ENCODE measurements at regions not wholly inside any gene's neighbourhood (a gene's known extent, or its start where the extent isn't known, plus 50 kb on each side); places are given as distances from the start of the nearest gene placed in this dataset.

DNA sequence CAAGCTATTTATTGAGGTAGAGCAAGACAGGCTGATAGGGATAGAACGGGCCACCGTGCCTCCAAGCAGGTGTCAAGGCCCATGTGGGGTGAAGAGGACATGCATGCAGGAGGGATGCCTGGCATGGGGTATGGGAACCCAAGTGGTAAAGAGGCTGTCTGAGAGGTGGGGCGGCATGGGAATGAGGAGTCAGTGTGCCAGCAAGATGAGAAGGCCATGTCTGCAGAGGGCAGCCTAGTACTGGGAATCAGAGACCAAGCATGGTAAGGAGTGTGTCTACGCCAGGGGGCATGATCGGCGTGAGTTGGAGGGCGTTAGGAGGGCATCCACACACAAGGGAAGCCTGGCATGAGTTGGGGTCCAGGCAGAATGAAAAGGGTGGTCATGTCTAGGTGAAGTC is 303.7 kb upstream of the PLD5 start:
- no peak overlapping the region for H3K9ac ChIP-seq (ENCODE audit: control insufficient read depth, extremely low read depth, insufficient read depth, low read length)
- H3K27ac ChIP-seq (ENCODE audit: control insufficient read depth, insufficient read depth, low read length): no peak overlapping the region
- H4K20me1 ChIP-seq (ENCODE audit: control insufficient read depth, extremely low read depth, insufficient read depth, low read length): no peaks in the 10 kb centered on the region
- H3K27me3 ChIP-seq (ENCODE audit: control insufficient read depth, extremely low read depth, insufficient read depth, low read length): no peaks in the 10 kb centered on the region
- H3K79me2 ChIP-seq (ENCODE audit: control insufficient read depth, insufficient read depth, low read length): no peaks in the 10 kb centered on the region
- no peaks in the 10 kb centered on the region for H3K4me1 ChIP-seq (ENCODE audit: control insufficient read depth, extremely low read depth, insufficient read depth, low read length)
- H3K9me3 ChIP-seq (ENCODE audit: control insufficient read depth, low read depth, low read length): no peaks in the 10 kb centered on the region
- H3K9me1 ChIP-seq (ENCODE audit: control insufficient read depth, extremely low read depth, insufficient read depth, low read length): no peaks in the 10 kb centered on the region
- no peak overlapping the region for H3K4me2 ChIP-seq (ENCODE audit: control insufficient read depth, extremely low read depth, insufficient read depth, low read depth, low read length)
- TF ChIP-seq EZH2 (IDR thresholded peaks at IDR 0.05; ENCODE audit: low read length): no peak
- TF ChIP-seq CTCF (optimal IDR thresholded peaks at IDR 0.05 in 1 of 3, IDR thresholded peaks at IDR 0.05 in 1 of 3, conservative IDR thresholded peaks at IDR 0.05 in 1 of 3; ENCODE audit: extremely low read depth in 1 of 3, insufficient read depth in 2 of 3, low read length in 3 of 3): no peak
- H3K36me3 ChIP-seq (ENCODE audit: control insufficient read depth in 2 of 2, extremely low read depth in 1 of 2, insufficient read depth in 2 of 2, low read length in 2 of 2): no peaks in the 10 kb centered on the region
- FAIRE-seq (no peak), DNase-seq (ENCODE audit: low read depth, low spot score) (no peak)
- H3K4me3 ChIP-seq (ENCODE audit: control insufficient read depth in 2 of 3, extremely low read depth in 1 of 3, insufficient read depth in 2 of 3, low read depth in 1 of 3, low read length in 3 of 3): no peak overlapping the region
- dilution Hi-C loops (cut with MboI; ENCODE audit: extremely low pct_ligation_motif_present, low sequenced_read_pairs): no loop called here
- H2AFZ ChIP-seq (ENCODE audit: control insufficient read depth, low read length): no peak overlapping the region

GRCh38 chr1:242827538-242827937 is 303.0 kb upstream of the PLD5 start:
- H3K27ac ChIP-seq (ENCODE audit: control insufficient read depth, insufficient read depth, low read length): no peak overlapping the region
- H2AFZ ChIP-seq (ENCODE audit: control insufficient read depth, low read length): no peak overlapping the region
- no peak for DNase-seq (ENCODE audit: low read depth, low spot score)
- H3K27me3 ChIP-seq (ENCODE audit: control insufficient read depth, extremely low read depth, insufficient read depth, low read length): no peaks in the 10 kb centered on the region
- no peak overlapping the region for H3K4me2 ChIP-seq (ENCODE audit: control insufficient read depth, extremely low read depth, insufficient read depth, low read depth, low read length)
- dilution Hi-C loops (cut with MboI; ENCODE audit: extremely low pct_ligation_motif_present, low sequenced_read_pairs): no loop called here
- H3K9ac ChIP-seq (ENCODE audit: control insufficient read depth, extremely low read depth, insufficient read depth, low read length): no peak overlapping the region
- H3K79me2 ChIP-seq (ENCODE audit: control insufficient read depth, insufficient read depth, low read length): no peaks in the 10 kb centered on the region
- H3K9me3 ChIP-seq (ENCODE audit: control insufficient read depth, low read depth, low read length): no peaks in the 10 kb centered on the region
- H3K4me3 ChIP-seq (ENCODE audit: control insufficient read depth in 2 of 3, extremely low read depth in 1 of 3, insufficient read depth in 2 of 3, low read depth in 1 of 3, low read length in 3 of 3): no peak overlapping the region
- H3K36me3 ChIP-seq (ENCODE audit: control insufficient read depth in 2 of 2, extremely low read depth in 1 of 2, insufficient read depth in 2 of 2, low read length in 2 of 2): no peaks in the 10 kb centered on the region
- no peaks in the 10 kb centered on the region for H3K4me1 ChIP-seq (ENCODE audit: control insufficient read depth, extremely low read depth, insufficient read depth, low read length)
- no peak for TF ChIP-seq EZH2 (IDR thresholded peaks at IDR 0.05; ENCODE audit: low read length)
- no peak for TF ChIP-seq CTCF (optimal IDR thresholded peaks at IDR 0.05 in 1 of 3, IDR thresholded peaks at IDR 0.05 in 1 of 3, conservative IDR thresholded peaks at IDR 0.05 in 1 of 3; ENCODE audit: extremely low read depth in 1 of 3, insufficient read depth in 2 of 3, low read length in 3 of 3)
- FAIRE-seq: no peak
- H4K20me1 ChIP-seq (ENCODE audit: control insufficient read depth, extremely low read depth, insufficient read depth, low read length): no peaks in the 10 kb centered on the region
- no peaks in the 10 kb centered on the region for H3K9me1 ChIP-seq (ENCODE audit: control insufficient read depth, extremely low read depth, insufficient read depth, low read length)

Data from keratinocyte (primary cell).